Motor neuron (in vitro differentiated cells): ENCODE measurements at regions not wholly inside any gene's neighbourhood (a gene's known extent, or its start where the extent isn't known, plus 50 kb on each side); places are given as distances from the start of the nearest gene placed in this dataset.

ENCODE experiments used
- ATAC-seq, 8 experiments: fragments of 200-7000 bp; cut with Tn5 transposase; replicated peaks in 6 of 8; 2 replicates each; pipeline ENCODE4 v1.8.0; 2021; ENCODE audit warnings: mild to moderate bottlenecking in 8 of 8, moderate library complexity in 8 of 8
- H3K27ac ChIP-seq, 2 donors: fragments of 250-450 bp; sonication (Bioruptor Pico); 2 replicates each; pipeline ENCODE4 v1.9.0; 2021; ENCODE audit warnings: antibody characterized with exemption in 2 of 2, mild to moderate bottlenecking in 2 of 2, moderate library complexity in 1 of 2
- H3K4me1 ChIP-seq, 2 donors: fragments of 250-450 bp; sonication (Bioruptor Pico); replicated peaks in 1 of 2; 2 replicates each; pipeline ENCODE4 v1.6.1; 2021; ENCODE audit warnings: antibody characterized with exemption in 2 of 2, mild to moderate bottlenecking in 2 of 2, moderate library complexity in 1 of 2
- H3K4me3 ChIP-seq, 5 donors: fragments of 250-450 bp; sonication (Bioruptor Pico); 2 replicates each; pipeline ENCODE4 v1.9.0; 2021; ENCODE audit warnings: antibody characterized with exemption in 5 of 5, mild to moderate bottlenecking in 5 of 5, moderate library complexity in 4 of 5
- WGBS, 10 experiments: fragments of 450-650 bp; shearing (Covaris generic); methylation state at CpG; one replicate each; pipeline ENCODE4 v1.0.0; 2022; 5-methylcytosine and 5-hydroxymethylcytosine counted together
- in situ Hi-C, 9 experiments: fragments of 400-800 bp; cut with MboI; loops; one replicate each; pipeline ENCODE4 v1.15.0; 2021; ENCODE audit warnings: low sequenced_read_pairs in 9 of 9, low pct_unique_long_range_greater_than_20kb in 2 of 9; ENCODE audit not compliant: unreplicated experiment in 9 of 9

GRCh38 chr13:111474136-111475002 lies 153.9 kb downstream of the TEX29 start:
- Histone ChIP-seq H3K4me1 (peaks cover 0 to 4% of the 10 kb centered on the region in 2 donors), H3K27ac (no peak overlapping the region), H3K4me3 (no peak overlapping the region)
- ATAC-seq, result peak; percentile 78 to 92 (median 83)
- in situ Hi-C loops, result loop anchor here (10.0 to 25.0 kb wide), 3 partner anchors 963 to 1138 kb away; no protein-coding TSS in a partner anchor
- 0 to 100% (median 32%) methylated on average over 1 to 13 of the region's 23 CpGs; no CpG with 5 or more reads in 2 of the 10 experiments for WGBS, 10 experiments

DNA sequence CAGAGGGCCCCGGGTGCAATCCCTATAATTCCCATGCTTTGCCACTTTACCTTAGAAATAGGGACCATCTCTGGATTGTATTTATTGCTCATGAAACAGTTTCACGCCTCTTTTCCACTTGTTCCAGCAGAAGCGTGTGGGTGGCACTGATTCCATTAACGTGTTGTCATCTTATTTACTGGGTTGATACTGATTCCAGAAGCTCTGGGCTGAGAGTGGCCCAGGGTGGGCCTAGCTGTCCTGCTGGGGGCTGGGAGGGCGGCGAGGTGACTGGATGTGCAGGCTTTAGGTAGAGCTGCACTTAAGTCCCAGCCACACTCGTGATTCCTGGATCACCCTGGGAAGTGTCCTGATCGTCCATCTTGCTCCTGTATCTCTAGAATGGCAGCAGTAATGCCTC lies 155.0 kb downstream of the TEX29 start:
- Histone ChIP-seq H3K4me1 (peaks cover 0 to 5% of the 10 kb centered on the region in 2 donors), H3K4me3 (no peak overlapping the region), H3K27ac (no peak overlapping the region)
- 20 to 73% (median 50%) methylated on average over 1 to 6 of the region's 8 CpGs; no CpG with 5 or more reads in 5 of the 10 experiments for WGBS, 10 experiments
- in situ Hi-C loops, result loop anchor here in 6 of 9 experiments (10.0 to 25.0 kb wide), 2 partner anchors 962 to 969 kb away; no protein-coding TSS in a partner anchor
- ATAC-seq, result no peak

DNA sequence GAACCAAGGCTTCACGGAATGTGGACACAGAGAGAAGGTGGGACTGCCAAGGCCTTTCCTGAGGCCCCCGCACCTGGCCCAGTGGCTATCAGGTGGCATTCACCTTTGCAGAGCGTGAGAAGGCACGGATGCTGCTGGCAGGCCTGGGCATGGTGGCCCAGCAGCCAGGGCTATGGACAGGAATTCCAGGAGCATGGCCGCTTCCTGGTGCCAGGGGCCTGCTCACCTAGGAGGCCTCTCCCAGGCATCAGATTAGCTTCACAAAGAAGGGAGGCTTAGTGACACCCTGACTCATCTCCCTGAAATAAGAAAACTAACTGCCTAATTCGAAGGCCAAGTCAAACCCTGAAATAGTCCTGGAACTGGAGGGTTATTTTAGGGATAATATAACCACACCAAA lies 155.8 kb downstream of the TEX29 start:
- H3K4me1 ChIP-seq, result peaks cover 0 to 12% of the 10 kb centered on the region in 2 donors
- in situ Hi-C loops, result loop anchor here in 6 of 9 experiments (10.0 to 25.0 kb wide), 2 partner anchors 961 to 969 kb away; no protein-coding TSS in a partner anchor
- no peak overlapping the region for H3K27ac ChIP-seq
- H3K4me3 ChIP-seq, result no peak overlapping the region
- no peak for ATAC-seq
- 20 to 100% (median 76%) methylated on average over 1 to 5 of the region's 6 CpGs; no CpG with 5 or more reads in 2 of the 10 experiments for WGBS, 10 experiments

DNA sequence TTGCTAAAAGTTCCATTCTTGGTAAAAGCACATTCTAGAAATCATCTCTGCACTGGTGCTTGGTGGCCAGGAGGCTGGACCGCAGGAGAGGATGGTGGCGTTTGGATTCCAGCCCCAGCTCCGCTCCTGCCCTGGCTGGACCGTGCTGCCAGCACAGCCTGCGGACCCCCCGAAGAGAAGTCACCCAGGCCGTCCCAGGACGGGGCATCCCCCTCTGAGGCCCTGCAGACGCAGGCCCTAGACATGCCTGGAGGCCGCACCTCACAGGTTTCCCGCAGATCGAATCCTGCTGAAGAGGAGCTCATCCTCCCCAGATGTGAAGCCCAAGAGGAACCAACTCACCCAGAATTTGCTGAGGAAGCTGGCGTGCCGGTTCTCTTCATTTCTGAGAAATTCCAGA lies 159.0 kb downstream of the TEX29 start:
- in situ Hi-C loops, result loop anchor here in 6 of 9 experiments (10.0 to 25.0 kb wide), 2 partner anchors 958 to 965 kb away; no protein-coding TSS in a partner anchor
- H3K4me1 ChIP-seq, result peaks cover 0 to 15% of the 10 kb centered on the region in 2 donors
- ATAC-seq, result no peak
- H3K27ac ChIP-seq, result no peak overlapping the region
- WGBS, 10 experiments, result 20 to 100% (median 90%) methylated on average over 1 to 11 of the region's 14 CpGs; no CpG with 5 or more reads in 3 of the 10 experiments
- H3K4me3 ChIP-seq, result no peak overlapping the region

DNA sequence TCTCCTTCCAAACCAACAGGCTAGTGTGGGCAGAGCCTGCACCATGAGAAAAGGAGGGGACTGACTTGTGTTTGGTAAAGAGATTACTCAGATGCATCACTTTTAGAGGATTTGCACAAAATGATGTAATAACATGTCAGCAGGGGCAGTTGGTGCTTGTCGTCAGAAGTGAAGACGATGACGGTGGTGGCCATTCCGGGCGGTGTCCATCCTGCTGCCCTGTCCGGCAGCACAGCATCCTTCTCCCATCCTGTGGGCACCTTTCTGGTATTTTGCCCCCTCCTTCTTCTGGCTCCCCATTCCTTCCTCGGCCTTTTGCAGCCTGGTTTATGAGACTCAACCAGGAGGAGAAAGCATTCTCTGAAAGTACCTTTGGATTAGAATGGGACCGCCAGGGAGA lies 160.1 kb downstream of the TEX29 start:
- Histone ChIP-seq H3K4me3 (no peak overlapping the region), H3K27ac (no peak overlapping the region), H3K4me1 (peaks cover 0 to 14% of the 10 kb centered on the region in 2 donors)
- ATAC-seq, result peak in 2 of 8 experiments; percentile 5 to 32
- WGBS, 10 experiments, result 18 to 90% (median 83%) methylated on average over 1 to 7 of the region's 8 CpGs; no CpG with 5 or more reads in 4 of the 10 experiments
- in situ Hi-C loops, result loop anchor here in 1 of 9 experiments (25.0 kb wide), 1 partner anchor 957 kb away; no protein-coding TSS in a partner anchor

- 0 to 83% (median 61%) methylated on average over 1 to 4 of the region's 11 CpGs; no CpG with 5 or more reads in 4 of the 10 experiments for WGBS, 10 experiments
- in situ Hi-C loops, result loop anchor here in 1 of 9 experiments (25.0 kb wide), 1 partner anchor 956 kb away; no protein-coding TSS in a partner anchor
- Histone ChIP-seq H3K4me1 (peaks cover 0 to 14% of the 10 kb centered on the region in 2 donors), H3K4me3 (no peak overlapping the region), H3K27ac (no peak overlapping the region)
- peak in 4 of 8 experiments; percentile 49 to 95 (median 70) for ATAC-seq
These were observed 160.5 kb downstream of the TEX29 start for GRCh38 chr13:111480976-111481375.

DNA sequence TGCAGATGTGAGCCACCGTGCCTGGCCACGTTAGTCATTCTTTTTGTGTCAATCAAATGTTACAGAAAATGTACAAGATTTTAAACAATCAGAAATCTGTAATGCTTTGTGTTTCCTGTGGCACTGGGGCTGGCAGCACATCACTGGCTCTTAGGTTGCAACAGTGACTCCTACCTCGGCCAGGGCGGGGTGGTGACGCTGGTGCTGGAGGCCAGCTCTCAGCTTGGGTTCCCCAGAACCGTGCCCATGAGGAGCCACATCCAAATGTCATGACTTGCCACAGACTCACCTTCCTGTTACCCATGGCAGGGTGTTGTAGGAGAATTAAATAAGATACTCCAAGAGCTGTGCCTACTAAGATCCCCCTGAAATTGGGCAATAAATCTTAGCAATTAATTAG lies 161.7 kb downstream of the TEX29 start:
- 0 to 100% (median 88%) methylated on average over 1 to 4 of the region's 6 CpGs; no CpG with 5 or more reads in 4 of the 10 experiments for whole genome bisulfite sequencing, 10 experiments
- H3K4me3 ChIP-seq, result no peak overlapping the region

GRCh38 chr13:111482806-111483620 lies 162.6 kb downstream of the TEX29 start:
- in situ Hi-C loops, result loop anchor here in 1 of 9 experiments (25.0 kb wide), 1 partner anchor 954 kb away; no protein-coding TSS in a partner anchor
- Histone ChIP-seq H3K4me1 (peaks cover 0 to 14% of the 10 kb centered on the region in 2 donors), H3K4me3 (no peak overlapping the region), H3K27ac (no peak overlapping the region)
- no peak for ATAC-seq
- 35 to 100% (median 68%) methylated on average over 1 to 5 of the region's 18 CpGs; no CpG with 5 or more reads in 2 of the 10 experiments for whole genome bisulfite sequencing, 10 experiments

More for the DNA sequence above, 161.7 kb downstream of the TEX29 start:
- H3K4me1 ChIP-seq, result peaks cover 0 to 14% of the 10 kb centered on the region in 2 donors
- no peak overlapping the region for H3K27ac ChIP-seq
- no peak for ATAC-seq
- in situ Hi-C loops, result loop anchor here in 1 of 9 experiments (25.0 kb wide), 1 partner anchor 955 kb away; no protein-coding TSS in a partner anchor

- WGBS, 10 experiments, result 20 to 95% (median 80%) methylated on average over 1 to 7 of the region's 7 CpGs; no CpG with 5 or more reads in 1 of the 10 experiments
- H3K4me3 ChIP-seq, result no peak overlapping the region
- no peak for ATAC-seq
- in situ Hi-C loops, result loop anchor here in 1 of 9 experiments (25.0 kb wide), 1 partner anchor 954 kb away; no protein-coding TSS in a partner anchor
- peaks cover 0 to 14% of the 10 kb centered on the region in 2 donors for H3K4me1 ChIP-seq
- no peak overlapping the region for H3K27ac ChIP-seq
These were observed 163.2 kb downstream of the TEX29 start for GRCh38 chr13:111483621-111483987.

- H3K4me1 ChIP-seq, result peaks cover 0 to 14% of the 10 kb centered on the region in 2 donors
- no peak overlapping the region for H3K27ac ChIP-seq
- in situ Hi-C loops, result loop anchor here in 1 of 9 experiments (25.0 kb wide), 1 partner anchor 953 kb away; no protein-coding TSS in a partner anchor
- peak in 3 of 8 experiments; percentile 4 to 33 (median 24) for ATAC-seq
- 10 to 78% (median 54%) methylated on average over 1 to 13 of the region's 22 CpGs; no CpG with 5 or more reads in 4 of the 10 experiments for WGBS, 10 experiments
- H3K4me3 ChIP-seq, result no peak overlapping the region
These were observed 163.9 kb downstream of the TEX29 start for GRCh38 chr13:111484141-111484925.

DNA sequence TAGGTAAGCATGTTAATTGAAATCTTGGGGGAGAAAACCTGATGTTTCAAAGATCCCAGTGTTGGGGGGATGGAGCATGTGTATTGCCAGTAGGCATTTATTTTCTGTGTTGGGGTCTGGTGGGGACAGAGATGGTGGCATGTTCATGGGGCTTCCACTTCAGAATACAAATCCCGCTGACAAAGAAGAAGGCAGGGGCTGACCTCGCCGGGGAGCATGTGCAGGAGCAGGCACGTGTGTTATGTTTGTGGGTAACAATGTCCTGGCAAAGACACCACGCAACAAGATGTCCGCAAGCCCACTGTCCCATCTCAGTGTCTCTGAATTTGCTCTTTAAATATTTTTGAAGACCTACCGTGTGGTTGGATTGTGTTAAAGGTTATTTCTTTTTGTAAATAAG lies 164.5 kb downstream of the TEX29 start:
- no peak overlapping the region for H3K27ac ChIP-seq
- H3K4me3 ChIP-seq, result no peak overlapping the region
- no peak for ATAC-seq
- peaks cover 0 to 14% of the 10 kb centered on the region in 2 donors for H3K4me1 ChIP-seq
- 33 to 97% (median 87%) methylated on average over 2 to 6 of the region's 7 CpGs; no CpG with 5 or more reads in 1 of the 10 experiments for WGBS, 10 experiments
- in situ Hi-C loops, result loop anchor here in 1 of 9 experiments (25.0 kb wide), 1 partner anchor 952 kb away; no protein-coding TSS in a partner anchor
